OCI-LY7 (cell line): ENCODE measurements at regions not wholly inside any gene's neighbourhood (a gene's known extent, or its start where the extent isn't known, plus 50 kb on each side); places are given as distances from the start of the nearest gene placed in this dataset.

Experiments
- BruUV-seq: library from RNA; stranded (reverse); fragments of 400-500 nt; replicated peaks from 2 replicates; lab custom pipeline; 2021; lab: Mats Ljungman, UMichigan
- CTCF ChIA-PET: fragments of 300-600 bp; sonication (Branson Sonifier 250); formaldehyde crosslinking; loops from one replicate; lab custom pipeline; 2022; ENCODE audit warnings: antibody characterized with exemption; ENCODE audit not compliant: unreplicated experiment; lab: Charles Lee
- POLR2A ChIA-PET: fragments of 300-600 bp; sonication (Branson Sonifier 250); formaldehyde crosslinking; loops from one replicate; lab custom pipeline; 2022; ENCODE audit warnings: antibody characterized with exemption; lab: Charles Lee
- DNase-seq: peaks from one replicate; pipeline ENCODE4 v3.0.0-alpha.2; 2015; ENCODE audit warnings: low spot score
- H2AFZ ChIP-seq: fragments of 200-600 bp; sonication (generic), shearing (Covaris generic); 2 replicates; pipeline ENCODE4 v1.6.1; 2014; ENCODE audit warnings: mild to moderate bottlenecking, antibody characterized with exemption, low read length, moderate library complexity
- H3K27ac ChIP-seq: fragments of 200-600 bp; sonication (generic); 2 replicates; pipeline ENCODE4 v1.5.1; 2014; ENCODE audit warnings: mixed run types, low read depth, mild to moderate bottlenecking, moderate library complexity, low read length, inconsistent platforms; ENCODE audit not compliant: poor library complexity, severe bottlenecking
- H3K36me3 ChIP-seq: fragments of 200-600 bp; sonication (generic); 2 replicates; pipeline ENCODE4 v1.6.1; 2014; ENCODE audit warnings: mild to moderate bottlenecking, antibody characterized with exemption, low read length, moderate library complexity, mixed read lengths; ENCODE audit not compliant: insufficient read depth
- H3K4me1 ChIP-seq: fragments of 200-600 bp; sonication (generic); 2 replicates; pipeline ENCODE4 v1.5.1; 2014; ENCODE audit warnings: mild to moderate bottlenecking, low read length; ENCODE audit not compliant: insufficient read depth, poor library complexity, severe bottlenecking
- H3K4me2 ChIP-seq: fragments of 200-600 bp; sonication (generic); 2 replicates; pipeline ENCODE4 v1.6.1; 2014; ENCODE audit warnings: mild to moderate bottlenecking, low read length
- H3K4me3 ChIP-seq: fragments of 200-600 bp; sonication (generic); 2 replicates; pipeline ENCODE4 v1.5.1; 2014; ENCODE audit warnings: mild to moderate bottlenecking, low read depth, low read length; ENCODE audit not compliant: poor library complexity, severe bottlenecking
- H3K79me2 ChIP-seq: fragments of 200-600 bp; sonication (generic); 2 replicates; pipeline ENCODE4 v1.6.1; 2016; ENCODE audit warnings: low read depth, mild to moderate bottlenecking, low read length, moderate library complexity, mixed read lengths; ENCODE audit not compliant: insufficient read depth
- H3K9me2 ChIP-seq: fragments of 200-600 bp; sonication (generic); 2 replicates; pipeline ENCODE4 v1.6.1; 2016; ENCODE audit warnings: mild to moderate bottlenecking, low read length, mixed read lengths; ENCODE audit not compliant: insufficient read depth
- H3K9me3 ChIP-seq: fragments of 200-600 bp; sonication (generic); 2 replicates; pipeline ENCODE4 v1.6.1; 2014; ENCODE audit warnings: mild to moderate bottlenecking, mixed run types, low read length, mixed read lengths
- H4K20me1 ChIP-seq: fragments of 200-600 bp; sonication (generic); 2 replicates; pipeline ENCODE4 v1.6.1; 2014; ENCODE audit warnings: mild to moderate bottlenecking, antibody characterized with exemption, low read length, moderate library complexity, mixed read lengths; ENCODE audit not compliant: insufficient read depth
- CTCF ChIP-seq: fragments of 200-600 bp; sonication (generic); conservative IDR thresholded peaks from 2 replicates; pipeline ENCODE4 v1.5.1; 2014; ENCODE audit warnings: mild to moderate bottlenecking, antibody characterized with exemption, low read length, moderate library complexity, mixed read lengths
- EZH2phosphoT487 ChIP-seq: fragments of 200-600 bp; sonication (generic); IDR thresholded peaks from 2 replicates; pipeline ENCODE4 v1.6.1; 2018; ENCODE audit warnings: low read depth, borderline replicate concordance, mild to moderate bottlenecking, mixed run types, antibody characterized with exemption, low read length, moderate library complexity, mixed read lengths
- intact Hi-C: fragments of 100-400 bp; cut with micrococcal nuclease; formaldehyde crosslinking; loops from one replicate; pipeline ENCODE4 v1.10.0; 2022; ENCODE audit not compliant: unreplicated experiment

DNA sequence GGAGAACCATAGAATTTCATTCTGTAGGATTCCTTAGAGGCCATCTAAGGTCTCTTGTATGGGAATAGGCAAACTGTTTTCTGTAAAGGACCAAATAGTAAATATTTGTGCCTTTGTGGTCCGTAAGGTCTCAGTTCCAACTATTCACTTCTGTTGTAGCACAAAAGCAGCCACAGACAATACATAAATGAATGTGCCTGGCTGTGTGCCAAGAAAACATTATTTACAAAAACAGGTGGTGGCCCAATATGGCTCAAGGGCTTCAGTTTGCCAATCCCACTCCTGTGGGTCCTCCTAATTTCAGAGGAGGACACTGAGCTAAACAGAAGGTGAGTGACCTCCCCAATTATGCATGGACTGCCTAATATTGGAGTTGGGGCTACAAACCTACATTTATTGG lies 67.6 kb upstream of the EDEM3 start:
- Histone ChIP-seq H3K27ac (no peak overlapping the region), H4K20me1 (no peaks in the 10 kb centered on the region), H2AFZ (no peak overlapping the region), H3K4me3 (no peak overlapping the region), H3K79me2 (no peaks in the 10 kb centered on the region), H3K9me3 (no peaks in the 10 kb centered on the region), H3K4me1 (no peaks in the 10 kb centered on the region), H3K9me2 (no peaks in the 10 kb centered on the region), H3K36me3 (no peaks in the 10 kb centered on the region), H3K4me2 (no peak overlapping the region)
- no TSS peak for BruUV-seq
- intact Hi-C loops = no loop called here
- ChIA-PET POLR2A (interaction anchor here (1.1 kb wide), 1 partner anchor 9 kb away, joined by 3 read pairs; no protein-coding TSS in a partner anchor), CTCF (no interaction called here)
- TF ChIP-seq EZH2phosphoT487 (no peak), CTCF (no peak)
- no peak for DNase-seq

GRCh38 chr1:184821658-184822057 lies 67.0 kb upstream of the EDEM3 start:
- H3K9me2 ChIP-seq = no peaks in the 10 kb centered on the region
- no peaks in the 10 kb centered on the region for H3K79me2 ChIP-seq
- H3K4me2 ChIP-seq = no peak overlapping the region
- no peak overlapping the region for H3K27ac ChIP-seq
- ChIA-PET CTCF (no interaction called here), POLR2A (interaction anchor here (1.1 kb wide), 1 partner anchor 9 kb away, joined by 3 read pairs; no protein-coding TSS in a partner anchor)
- DNase-seq = no peak
- intact Hi-C loops = no loop called here
- no peak for TF ChIP-seq CTCF
- BruUV-seq = no TSS peak
- H3K4me3 ChIP-seq = no peak overlapping the region
- H3K9me3 ChIP-seq = no peaks in the 10 kb centered on the region
- no peaks in the 10 kb centered on the region for H3K4me1 ChIP-seq
- no peak overlapping the region for H2AFZ ChIP-seq
- no peaks in the 10 kb centered on the region for H4K20me1 ChIP-seq
- H3K36me3 ChIP-seq = no peaks in the 10 kb centered on the region

DNA sequence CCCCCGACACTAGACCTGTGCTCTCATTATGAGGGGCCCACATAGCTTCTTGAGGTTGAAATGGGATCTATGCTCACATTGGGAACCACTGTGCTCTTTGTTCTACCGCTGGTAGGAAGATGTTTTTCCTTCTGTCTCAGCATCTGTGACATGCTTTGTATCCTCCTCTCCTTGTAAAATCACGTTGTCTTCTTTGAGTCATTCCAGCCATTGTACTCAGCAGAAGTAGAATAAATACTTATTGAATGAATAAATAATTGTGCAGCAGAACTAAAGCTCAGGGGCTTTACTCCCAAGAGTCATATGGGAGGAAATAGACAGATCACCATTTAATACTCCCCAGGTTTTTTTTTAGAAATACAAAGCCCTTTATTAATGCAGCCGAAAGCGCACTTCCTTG lies 66.3 kb upstream of the EDEM3 start:
- Histone ChIP-seq H3K36me3 (no peaks in the 10 kb centered on the region), H4K20me1 (no peaks in the 10 kb centered on the region), H2AFZ (no peak overlapping the region), H3K4me1 (no peaks in the 10 kb centered on the region), H3K79me2 (no peaks in the 10 kb centered on the region), H3K9me3 (no peaks in the 10 kb centered on the region), H3K27ac (no peak overlapping the region), H3K4me3 (no peak overlapping the region), H3K9me2 (no peaks in the 10 kb centered on the region), H3K4me2 (no peak overlapping the region)
- no peak for DNase-seq
- no peak for TF ChIP-seq EZH2phosphoT487
- no peak for TF ChIP-seq CTCF
- intact Hi-C loops = no loop called here
- no TSS peak for BruUV-seq
- ChIA-PET POLR2A (interaction anchor here (0.6 kb wide), 1 partner anchor 144 kb away, joined by 3 read pairs; no protein-coding TSS in a partner anchor), CTCF (no interaction called here)
